K562 (cell line): ENCODE measurements at regions not wholly inside any gene's neighbourhood (a gene's known extent, or its start where the extent isn't known, plus 50 kb on each side); places are given as distances from the start of the nearest gene placed in this dataset.

ENCODE experiments used
- ATAC-seq: fragments of 200-7000 bp; cut with Tn5 transposase; 3 replicates; pipeline ENCODE4 v1.9.1; 2020; ENCODE audit warnings: moderate library complexity
- BruUV-seq: library from RNA; stranded (reverse); fragments of 400-500 nt; replicated peaks from 2 replicates; lab custom pipeline; 2021; lab: Mats Ljungman, UMichigan
- CTCF ChIA-PET: fragments of 300-600 bp; formaldehyde crosslinking; extraction: SDS; loops from one replicate; lab custom pipeline; 2021; ENCODE audit warnings: low intra/inter-chr PET ratio; lab: Yijun Ruan, JAX
- POLR2A ChIA-PET: fragments of 300-600, 350-650 bp; sonication (Branson Sonifier 250); formaldehyde crosslinking; extraction: SDS; loops from one replicate; lab custom pipeline; 2021; ENCODE audit warnings: antibody characterized with exemption, inconsistent platforms; lab: Yijun Ruan, JAX
- DNase-seq, 4 experiments: peaks; one replicate each; pipeline versions ENCODE4 v3.0.0 to v3.0.0-alpha.2; 2011 to 2018; ENCODE audit warnings: low spot score in 3 of 4, mixed read lengths in 3 of 4; ENCODE audit errors: extremely low read depth in 1 of 4
- FAIRE-seq: peaks from 2 replicates; lab custom pipeline; 2011; peaks lifted over from hg19 to GRCh38; lab: Jason Lieb, UNC
- H2AFZ ChIP-seq: 2 replicates; pipeline ENCODE4 v1.6.0; 2011; ENCODE audit warnings: low read depth, low read length, control low read depth, inconsistent platforms
- H3K27ac ChIP-seq: fragments of 200-600 bp; 3 replicates; pipeline ENCODE4 v1.8.0; 2011; ENCODE audit warnings: low read depth, mild to moderate bottlenecking, control low read depth, inconsistent platforms, low read length, moderate library complexity, mixed read lengths; ENCODE audit errors: extremely low read depth
- H3K27me3 ChIP-seq, 2 experiments: fragments of 300-600 bp in 1 of 2; 2 replicates in 1 of 2; 3 replicates in 1 of 2; pipeline versions ENCODE4 v1.6.0 to v1.8.0; 2011; ENCODE audit warnings: inconsistent platforms in 2 of 2, low read length in 2 of 2, mild to moderate bottlenecking in 1 of 2, mixed read lengths in 1 of 2, moderate library complexity in 1 of 2; ENCODE audit not compliant: control insufficient read depth in 2 of 2, insufficient read depth in 2 of 2
- H3K36me3 ChIP-seq: fragments of 300-600 bp; 3 replicates; pipeline ENCODE4 v1.8.0; 2011; ENCODE audit warnings: mild to moderate bottlenecking, low read length, inconsistent platforms; ENCODE audit not compliant: control insufficient read depth, insufficient read depth
- H3K4me1 ChIP-seq, 2 experiments: fragments of 200-600 bp in 1 of 2; replicated peaks in 1 of 2; 2 replicates in 1 of 2; 3 replicates in 1 of 2; pipeline versions ENCODE4 v1.5.1 to v1.8.0; 2011; ENCODE audit warnings: inconsistent platforms in 2 of 2, low read length in 2 of 2, mild to moderate bottlenecking in 1 of 2, mixed read lengths in 1 of 2, moderate library complexity in 1 of 2; ENCODE audit not compliant: control insufficient read depth in 2 of 2, insufficient read depth in 2 of 2
- H3K4me2 ChIP-seq: 2 replicates; pipeline ENCODE4 v1.6.1; 2011; ENCODE audit warnings: low read length, control low read depth, inconsistent platforms, mixed read lengths; ENCODE audit not compliant: insufficient read depth
- H3K4me3 ChIP-seq: fragments of 200-600 bp; sonication (generic), shearing (Covaris generic); 2 replicates; pipeline ENCODE4 v1.5.1; 2016; ENCODE audit warnings: control low read depth, inconsistent platforms
- H3K79me2 ChIP-seq: fragments of 200-600 bp; 3 replicates; pipeline ENCODE4 v1.8.0; 2011; ENCODE audit warnings: low read length, inconsistent platforms; ENCODE audit not compliant: control insufficient read depth, insufficient read depth
- H3K9ac ChIP-seq, 2 experiments: 2 replicates each; pipeline versions ENCODE4 v1.6.0 to v1.6.1; 2011; ENCODE audit warnings: low read depth in 2 of 2, low read length in 2 of 2, control low read depth in 1 of 2, inconsistent platforms in 1 of 2, mild to moderate bottlenecking in 1 of 2, mixed read lengths in 1 of 2; ENCODE audit not compliant: insufficient read depth in 1 of 2
- H3K9me1 ChIP-seq: one replicate; pipeline ENCODE4 v1.6.0; 2011; ENCODE audit warnings: inconsistent platforms, mild to moderate bottlenecking, low read length, moderate library complexity; ENCODE audit not compliant: control insufficient read depth, insufficient read depth
- H3K9me3 ChIP-seq: replicated peaks from 2 replicates; pipeline ENCODE4 v1.5.1; 2011; ENCODE audit warnings: low read depth, low read length, inconsistent platforms; ENCODE audit not compliant: control insufficient read depth, insufficient read depth
- H4K20me1 ChIP-seq: replicated peaks from 2 replicates; pipeline ENCODE4 v1.6.1; 2011; ENCODE audit warnings: low read length, inconsistent platforms, mixed read lengths; ENCODE audit not compliant: control insufficient read depth, insufficient read depth
- CREB3 ChIP-seq: fragments of 450-650 bp; conservative IDR thresholded peaks from 2 replicates; pipeline ENCODE4 v1.6.1; 2016; ENCODE audit warnings: missing genetic modification characterization, low read depth, mild to moderate bottlenecking, missing compliant biosample characterization, moderate library complexity
- ETV6 ChIP-seq, 3 experiments: fragments of 150-350 bp in 1 of 3; sonication (generic) in 1 of 3; formaldehyde crosslinking in 1 of 3; IDR thresholded peaks; 2 replicates each; pipeline versions ENCODE4 v1.6.1 to v1.8.0; 2014 to 2022; ENCODE audit warnings: borderline replicate concordance in 2 of 3, low read depth in 2 of 3, antibody characterized with exemption in 1 of 3, low read length in 1 of 3, mild to moderate bottlenecking in 1 of 3, missing genetic modification reagents in 1 of 3
- MAFF ChIP-seq: IDR thresholded peaks from 2 replicates; pipeline ENCODE4 v1.6.1; 2012; ENCODE audit warnings: low read length, improper control_type of control experiment
- NCOA4 ChIP-seq: fragments of 450-650 bp; IDR thresholded peaks from 2 replicates; pipeline ENCODE4 v1.6.1; 2018; ENCODE audit warnings: mild to moderate bottlenecking; ENCODE audit not compliant: partially characterized antibody
- RFX7 ChIP-seq: fragments of 250-450 bp; sonication (Bioruptor Pico); IDR thresholded peaks from 2 replicates; pipeline ENCODE4 v1.5.1; 2021; ENCODE audit warnings: mild to moderate bottlenecking
- SNRNP70 ChIP-seq: fragments of 200-400 bp; formaldehyde crosslinking; optimal IDR thresholded peaks from 2 replicates; pipeline ENCODE3; 2017; ENCODE audit warnings: low read depth, low read length
- SP2 ChIP-seq: IDR thresholded peaks from 2 replicates; pipeline ENCODE4 v1.6.1; 2011; ENCODE audit warnings: mild to moderate bottlenecking, low read depth, low read length, moderate library complexity; ENCODE audit not compliant: poor library complexity, severe bottlenecking; ENCODE audit errors: extremely low read depth
- TBL1XR1 ChIP-seq, 2 experiments: IDR thresholded peaks; 2 replicates each; pipeline ENCODE4 v1.6.1; 2012; ENCODE audit warnings: improper control_type of control experiment in 2 of 2, low read length in 2 of 2, mild to moderate bottlenecking in 1 of 2
- WGBS: fragments of 100-300 bp; shearing (Covaris generic); methylation state at CpG from one replicate; pipeline ENCODE4 v1.1.6; 2016; ENCODE audit warnings: low coverage, mixed read lengths; ENCODE audit not compliant: insufficient coverage; ENCODE audit errors: missing lambda C conversion rate; 5-methylcytosine and 5-hydroxymethylcytosine counted together
- in situ Hi-C: fragments of 300-500 bp; cut with MboI; formaldehyde crosslinking; loops from 4 replicates; pipeline ENCODE4 v1.15.0; 2018; ENCODE audit warnings: inconsistent platforms, mixed read lengths
- intact Hi-C: fragments of 100-400 bp; cut with micrococcal nuclease; formaldehyde crosslinking; loops from 2 replicates; pipeline ENCODE4 v1.14.2; 2022
- TF ChIP-seq, protein P1 (sequence below): fragments of 450-650 bp; IDR thresholded peaks from 2 replicates; pipeline ENCODE4 v1.6.1; 2017; ENCODE audit warnings: antibody characterized with exemption
- TF ChIP-seq, protein P2 (sequence below), 2 experiments: fragments of 150-350 bp in 1 of 2; IDR thresholded peaks; 2 replicates each; pipeline ENCODE4 v1.6.1; 2012 to 2016; ENCODE audit warnings: low read depth in 2 of 2, low read length in 2 of 2, mild to moderate bottlenecking in 1 of 2, moderate library complexity in 1 of 2

DNA sequence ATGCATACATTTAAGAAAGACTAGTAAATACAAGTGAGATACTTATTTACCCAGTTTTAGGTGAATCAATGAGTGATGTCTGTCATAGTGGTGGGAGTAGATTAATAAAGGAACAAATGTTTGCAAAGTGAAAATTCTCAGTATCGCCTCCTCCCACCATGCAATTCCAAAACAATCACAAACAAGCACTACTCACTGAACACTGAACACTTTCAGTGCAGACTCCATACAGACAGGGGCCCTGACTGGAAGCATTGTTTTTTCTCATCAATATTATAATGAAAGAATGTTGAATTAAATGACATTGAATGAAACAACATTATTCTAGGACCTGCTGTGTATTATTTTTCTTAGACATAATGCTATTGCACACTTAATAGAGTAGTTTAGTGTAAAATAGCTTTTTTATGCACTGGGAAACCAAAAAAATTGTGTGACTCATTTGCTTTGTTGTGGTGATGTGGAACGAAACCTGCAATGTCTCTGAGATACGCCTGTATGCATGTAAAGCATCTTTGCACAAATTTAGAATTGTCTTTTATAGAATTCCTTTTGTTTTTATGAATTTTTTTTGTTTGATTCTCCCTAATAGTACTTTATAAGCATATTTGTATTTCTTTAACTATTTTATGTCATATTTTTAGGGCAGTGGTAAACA, 317.5 kb downstream of the UTRN start:
- ChIA-PET POLR2A (no interaction called here), CTCF (no interaction called here)
- DNase-seq (no peak), FAIRE-seq (no peak), ATAC-seq (no peak)
- Histone ChIP-seq H3K79me2 (no peaks in the 10 kb centered on the region), H3K4me2 (no peak overlapping the region), H3K9ac (no peak overlapping the region), H4K20me1 (no peaks in the 10 kb centered on the region), H3K36me3 (no peaks in the 10 kb centered on the region), H3K27me3 (no peaks in the 10 kb centered on the region), H3K9me3 (no peaks in the 10 kb centered on the region), H3K9me1 (no peaks in the 10 kb centered on the region), H3K4me3 (no peak overlapping the region), H3K4me1 (no peaks in the 10 kb centered on the region; a peak in 1 of 5 replicates), H3K27ac (no peak overlapping the region), H2AFZ (no peak overlapping the region)
- intact Hi-C loops (no loop called here), in situ Hi-C loops (no loop called here)
- no TSS peak for BruUV-seq
- 44% methylated on average over 3 of the region's 3 CpGs for WGBS
- TF ChIP-seq, protein P1, sequence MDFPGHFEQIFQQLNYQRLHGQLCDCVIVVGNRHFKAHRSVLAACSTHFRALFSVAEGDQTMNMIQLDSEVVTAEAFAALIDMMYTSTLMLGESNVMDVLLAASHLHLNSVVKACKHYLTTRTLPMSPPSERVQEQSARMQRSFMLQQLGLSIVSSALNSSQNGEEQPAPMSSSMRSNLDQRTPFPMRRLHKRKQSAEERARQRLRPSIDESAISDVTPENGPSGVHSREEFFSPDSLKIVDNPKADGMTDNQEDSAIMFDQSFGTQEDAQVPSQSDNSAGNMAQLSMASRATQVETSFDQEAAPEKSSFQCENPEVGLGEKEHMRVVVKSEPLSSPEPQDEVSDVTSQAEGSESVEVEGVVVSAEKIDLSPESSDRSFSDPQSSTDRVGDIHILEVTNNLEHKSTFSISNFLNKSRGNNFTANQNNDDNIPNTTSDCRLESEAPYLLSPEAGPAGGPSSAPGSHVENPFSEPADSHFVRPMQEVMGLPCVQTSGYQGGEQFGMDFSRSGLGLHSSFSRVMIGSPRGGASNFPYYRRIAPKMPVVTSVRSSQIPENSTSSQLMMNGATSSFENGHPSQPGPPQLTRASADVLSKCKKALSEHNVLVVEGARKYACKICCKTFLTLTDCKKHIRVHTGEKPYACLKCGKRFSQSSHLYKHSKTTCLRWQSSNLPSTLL: no peak
- TF ChIP-seq, protein P2, sequence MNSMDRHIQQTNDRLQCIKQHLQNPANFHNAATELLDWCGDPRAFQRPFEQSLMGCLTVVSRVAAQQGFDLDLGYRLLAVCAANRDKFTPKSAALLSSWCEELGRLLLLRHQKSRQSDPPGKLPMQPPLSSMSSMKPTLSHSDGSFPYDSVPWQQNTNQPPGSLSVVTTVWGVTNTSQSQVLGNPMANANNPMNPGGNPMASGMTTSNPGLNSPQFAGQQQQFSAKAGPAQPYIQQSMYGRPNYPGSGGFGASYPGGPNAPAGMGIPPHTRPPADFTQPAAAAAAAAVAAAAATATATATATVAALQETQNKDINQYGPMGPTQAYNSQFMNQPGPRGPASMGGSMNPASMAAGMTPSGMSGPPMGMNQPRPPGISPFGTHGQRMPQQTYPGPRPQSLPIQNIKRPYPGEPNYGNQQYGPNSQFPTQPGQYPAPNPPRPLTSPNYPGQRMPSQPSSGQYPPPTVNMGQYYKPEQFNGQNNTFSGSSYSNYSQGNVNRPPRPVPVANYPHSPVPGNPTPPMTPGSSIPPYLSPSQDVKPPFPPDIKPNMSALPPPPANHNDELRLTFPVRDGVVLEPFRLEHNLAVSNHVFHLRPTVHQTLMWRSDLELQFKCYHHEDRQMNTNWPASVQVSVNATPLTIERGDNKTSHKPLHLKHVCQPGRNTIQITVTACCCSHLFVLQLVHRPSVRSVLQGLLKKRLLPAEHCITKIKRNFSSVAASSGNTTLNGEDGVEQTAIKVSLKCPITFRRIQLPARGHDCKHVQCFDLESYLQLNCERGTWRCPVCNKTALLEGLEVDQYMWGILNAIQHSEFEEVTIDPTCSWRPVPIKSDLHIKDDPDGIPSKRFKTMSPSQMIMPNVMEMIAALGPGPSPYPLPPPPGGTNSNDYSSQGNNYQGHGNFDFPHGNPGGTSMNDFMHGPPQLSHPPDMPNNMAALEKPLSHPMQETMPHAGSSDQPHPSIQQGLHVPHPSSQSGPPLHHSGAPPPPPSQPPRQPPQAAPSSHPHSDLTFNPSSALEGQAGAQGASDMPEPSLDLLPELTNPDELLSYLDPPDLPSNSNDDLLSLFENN (IDR thresholded peaks at IDR 0.05; ENCODE audit: low read depth in 2 of 2, low read length in 2 of 2): no peak
- TF ChIP-seq NCOA4 (no peak), SNRNP70 (no peak), TBL1XR1 (IDR thresholded peaks at IDR 0.05; ENCODE audit: low read length in 2 of 2) (no peak), RFX7 (CRISPR knock-in tag) (no peak), SP2 (no peak), MAFF (no peak), ETV6 (IDR thresholded peaks at IDR 0.05; ENCODE audit: borderline replicate concordance in 1 of 2, low read depth in 2 of 2, low read length in 1 of 2) (no peak), ETV6 (CRISPR knock-in tag; IDR thresholded peaks at IDR 0.05; ENCODE audit: borderline replicate concordance) (no peak), CREB3 (tag) (no peak)
